ENCODE measurements at regions not wholly inside any gene's neighbourhood (a gene's known extent, or its start where the extent isn't known, plus 50 kb on each side); places are given as distances from the start of the nearest gene placed in this dataset.

- TF ChIP-seq CTCF (optimal IDR thresholded peaks at IDR 0.05 in 1 of 3, IDR thresholded peaks at IDR 0.05 in 1 of 3, conservative IDR thresholded peaks at IDR 0.05 in 1 of 3; ENCODE audit: extremely low read depth in 1 of 3, insufficient read depth in 2 of 3, low read length in 3 of 3) (no peak), EZH2 (IDR thresholded peaks at IDR 0.05; ENCODE audit: low read length) (no peak)
Observed at GRCh38 chr1:60732977-60733401, 349.4 kb upstream of the NFIA start.

Data from keratinocyte (primary cell).